ENCODE measurements at regions not wholly inside any gene's neighbourhood (a gene's known extent, or its start where the extent isn't known, plus 50 kb on each side); places are given as distances from the start of the nearest gene placed in this dataset.

DNA sequence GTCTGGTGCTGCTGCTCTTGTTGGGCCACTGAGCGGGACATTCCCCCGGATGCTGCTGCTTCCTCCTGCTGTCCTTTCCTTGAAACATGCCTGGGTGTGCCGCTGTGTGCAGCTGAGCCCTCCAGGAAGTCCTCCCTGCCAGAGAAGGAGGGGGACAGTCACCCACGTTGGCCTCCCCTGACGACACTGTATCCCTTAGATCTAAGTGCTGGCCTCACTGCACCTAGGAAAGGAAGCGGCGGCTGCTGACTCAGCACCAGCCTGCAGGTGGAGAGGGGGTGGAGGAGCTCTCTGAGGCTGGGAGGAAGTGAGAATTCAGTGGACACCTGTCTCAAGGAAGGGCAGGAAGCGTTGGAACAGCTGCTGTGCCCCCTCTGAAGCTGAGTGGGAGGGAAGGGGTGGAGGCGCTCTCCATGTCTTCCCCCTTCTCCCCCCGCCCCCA, 239.8 kb downstream of the HAUS1 start:
- TF ChIP-seq, protein P1, sequence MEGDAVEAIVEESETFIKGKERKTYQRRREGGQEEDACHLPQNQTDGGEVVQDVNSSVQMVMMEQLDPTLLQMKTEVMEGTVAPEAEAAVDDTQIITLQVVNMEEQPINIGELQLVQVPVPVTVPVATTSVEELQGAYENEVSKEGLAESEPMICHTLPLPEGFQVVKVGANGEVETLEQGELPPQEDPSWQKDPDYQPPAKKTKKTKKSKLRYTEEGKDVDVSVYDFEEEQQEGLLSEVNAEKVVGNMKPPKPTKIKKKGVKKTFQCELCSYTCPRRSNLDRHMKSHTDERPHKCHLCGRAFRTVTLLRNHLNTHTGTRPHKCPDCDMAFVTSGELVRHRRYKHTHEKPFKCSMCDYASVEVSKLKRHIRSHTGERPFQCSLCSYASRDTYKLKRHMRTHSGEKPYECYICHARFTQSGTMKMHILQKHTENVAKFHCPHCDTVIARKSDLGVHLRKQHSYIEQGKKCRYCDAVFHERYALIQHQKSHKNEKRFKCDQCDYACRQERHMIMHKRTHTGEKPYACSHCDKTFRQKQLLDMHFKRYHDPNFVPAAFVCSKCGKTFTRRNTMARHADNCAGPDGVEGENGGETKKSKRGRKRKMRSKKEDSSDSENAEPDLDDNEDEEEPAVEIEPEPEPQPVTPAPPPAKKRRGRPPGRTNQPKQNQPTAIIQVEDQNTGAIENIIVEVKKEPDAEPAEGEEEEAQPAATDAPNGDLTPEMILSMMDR (IDR thresholded peaks at IDR 0.05): no peak
- TF ChIP-seq POLR2A (IDR thresholded peaks at IDR 0.05): no peak

All from tibial nerve (tissue), 3 donors.